T-helper 2 cell (primary cell): ENCODE measurements at regions not wholly inside any gene's neighbourhood (a gene's known extent, or its start where the extent isn't known, plus 50 kb on each side); places are given as distances from the start of the nearest gene placed in this dataset.
"Not testable (repeated sequence)": the region's sequence is repeated elsewhere in the genome, so short reads cannot be mapped to it uniquely, and the experiment has no call there.

Experiments used
- DNase-seq, 5 experiments: peaks; one replicate each; pipeline versions ENCODE4 v3.0.0 to v3.0.0-alpha.2; 2012 to 2022

GRCh38 chrX:4005281-4005680 is 291.8 kb upstream of the PRKX start:
- no peak for DNase-seq

- no peak for DNase-seq
Observed at GRCh38 chrX:4004822-4005221, 291.4 kb upstream of the PRKX start.

- peak in 1 of 5 experiments; percentile 8 for DNase-seq
Observed at GRCh38 chrX:3994315-3994714, 280.9 kb upstream of the PRKX start.

GRCh38 chrX:3990569-3990968 is 277.1 kb upstream of the PRKX start:
- DNase-seq, result no peak

- DNase-seq, result not testable (repeated sequence)
Observed at GRCh38 chrX:3972104-3972858, 258.8 kb upstream of the PRKX start.

- no peak for DNase-seq
Observed at GRCh38 chrX:3968749-3969148, 255.3 kb upstream of the PRKX start.

- DNase-seq, result no peak
Observed at GRCh38 chrX:3963980-3964379, 250.5 kb upstream of the PRKX start.

GRCh38 chrX:3962511-3963311 is 249.3 kb upstream of the PRKX start:
- DNase-seq, result peak in 1 of 5 experiments; percentile 1

- no peak for DNase-seq
Observed at GRCh38 chrX:3960952-3961351, 247.5 kb upstream of the PRKX start.

- no peak for DNase-seq
Observed at GRCh38 chrX:3951859-3952258, 238.4 kb upstream of the PRKX start.

- DNase-seq, result no peak
Observed at GRCh38 chrX:3950373-3950772, 236.9 kb upstream of the PRKX start.

GRCh38 chrX:3943965-3944364 is 230.5 kb upstream of the PRKX start:
- DNase-seq, result no peak

GRCh38 chrX:3940000-3940610 is 226.7 kb upstream of the PRKX start:
- DNase-seq, result peak in 1 of 5 experiments; percentile 2

- DNase-seq, result no peak
Observed at GRCh38 chrX:3938587-3938986, 225.1 kb upstream of the PRKX start.

GRCh38 chrX:3935196-3935595 is 221.7 kb upstream of the PRKX start:
- not testable (repeated sequence) for DNase-seq

- not testable (repeated sequence) for DNase-seq
Observed at GRCh38 chrX:3920424-3921017, 207.1 kb upstream of the PRKX start.

GRCh38 chrX:3919668-3920423 is 206.4 kb upstream of the PRKX start:
- DNase-seq, result not testable (repeated sequence)

- not testable (repeated sequence) for DNase-seq
Observed at GRCh38 chrX:3914813-3915212, 201.4 kb upstream of the PRKX start.

GRCh38 chrX:3914059-3914458 is 200.6 kb upstream of the PRKX start:
- not testable (repeated sequence) for DNase-seq

- not testable (repeated sequence) for DNase-seq
Observed at GRCh38 chrX:3911012-3911411, 197.6 kb upstream of the PRKX start.

- DNase-seq, result not testable (repeated sequence)
Observed at GRCh38 chrX:3910611-3911010, 197.2 kb upstream of the PRKX start.

- not testable (repeated sequence) for DNase-seq
Observed at GRCh38 chrX:3905522-3906258, 192.2 kb upstream of the PRKX start.
